Stimulated activated CD4-positive, alpha-beta T cell treated with anti-CD3 and anti-CD28 coated beads, Interleukin-1b, Interleukin-23, amount 100 ng/mL, for 24 hours (primary cell): ENCODE measurements at regions not wholly inside any gene's neighbourhood (a gene's known extent, or its start where the extent isn't known, plus 50 kb on each side); places are given as distances from the start of the nearest gene placed in this dataset.

Experiments used
- DNase-seq, 4 experiments: peaks; one replicate each; pipeline ENCODE4 v3.0.0-alpha.2; 2020; ENCODE audit warnings: low read depth in 4 of 4, low spot score in 1 of 4

- DNase-seq = no peak
These were observed 399.4 kb downstream of the NXPE2 start for GRCh38 chr11:115077740-115078139.

DNA sequence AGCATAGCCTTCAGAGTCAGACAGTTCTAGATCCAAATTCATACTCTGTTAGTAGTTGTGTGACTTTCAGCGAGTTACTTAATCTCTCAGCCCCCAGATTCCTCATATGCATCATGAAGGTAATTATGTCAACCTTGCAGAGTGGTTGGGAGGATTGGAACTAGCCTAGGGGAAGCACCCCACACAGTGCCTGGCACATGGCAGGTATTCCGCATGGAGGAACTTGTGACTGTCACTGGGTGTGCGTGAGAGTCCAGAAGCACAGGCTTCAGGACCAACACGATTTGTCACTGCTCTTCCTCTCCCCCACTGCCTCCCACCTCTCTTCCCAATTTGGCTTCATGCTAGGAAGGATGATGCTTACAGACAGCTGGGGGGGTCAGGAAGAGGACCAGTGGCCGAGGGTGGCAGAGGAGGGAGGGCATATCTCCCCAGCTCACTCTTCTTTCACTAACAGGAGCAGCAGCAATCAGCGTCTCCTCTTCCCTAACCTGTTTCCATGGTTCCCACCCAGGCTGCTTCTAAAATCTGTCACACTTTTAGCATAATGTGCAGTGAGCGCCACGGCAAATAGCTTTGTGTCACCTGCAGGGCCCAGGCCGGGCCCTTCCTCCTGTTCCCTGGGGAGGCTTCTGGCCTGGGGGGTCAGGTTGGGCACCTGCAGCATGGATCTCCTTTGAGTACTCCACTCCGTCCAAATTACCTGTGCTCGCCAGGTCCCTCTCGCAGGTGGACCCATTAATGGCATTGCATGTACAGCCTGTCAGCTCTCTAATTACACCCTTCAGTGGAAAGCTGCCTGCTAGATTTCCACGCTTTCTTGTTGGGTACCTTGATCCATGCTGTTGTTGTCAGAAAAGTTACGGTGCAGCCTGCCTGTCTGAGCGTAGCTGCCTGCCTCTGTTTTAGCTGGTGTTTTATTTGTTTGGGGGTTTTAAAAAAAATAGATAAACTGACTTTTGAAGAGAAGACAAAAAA, 400.4 kb downstream of the NXPE2 start:
- no peak for DNase-seq

DNA sequence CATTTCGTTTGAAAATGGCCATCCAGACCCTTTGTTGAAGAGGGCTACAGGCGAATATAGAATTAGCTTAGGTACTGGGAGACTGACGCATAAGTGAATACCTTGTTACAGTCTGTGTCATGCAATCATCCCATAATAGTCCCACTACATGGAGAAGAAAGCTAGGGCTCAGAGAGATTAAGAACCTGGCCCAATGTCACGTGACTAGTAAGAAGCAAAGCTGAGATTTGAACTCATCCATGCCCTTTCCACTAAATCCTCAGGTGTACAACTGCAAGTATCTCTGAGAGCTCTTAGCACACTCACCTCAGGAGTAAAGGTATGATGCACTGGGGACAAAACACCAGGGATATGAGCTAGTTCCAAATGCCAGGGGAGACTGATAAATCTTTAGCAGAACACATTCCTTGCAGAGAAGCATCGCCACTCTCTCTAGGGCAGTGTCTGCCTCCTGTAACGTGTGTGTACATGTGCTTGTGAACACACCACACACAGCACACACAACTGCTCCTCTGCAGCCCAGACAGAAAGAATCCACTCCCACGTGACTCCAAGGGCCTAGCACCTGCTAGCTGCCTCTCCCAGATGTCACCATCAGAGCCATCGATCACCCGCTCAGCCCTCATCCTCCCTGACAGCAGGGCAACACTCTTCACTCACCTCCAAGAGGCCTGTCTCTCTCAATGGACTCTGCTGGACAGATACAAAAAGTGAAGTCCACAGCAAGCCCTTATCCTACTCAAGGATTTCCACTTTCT, 402.8 kb downstream of the NXPE2 start:
- no peak for DNase-seq

GRCh38 chr11:115081972-115082371, 403.6 kb downstream of the NXPE2 start:
- no peak for DNase-seq

GRCh38 chr11:115083144-115083806, 404.9 kb downstream of the NXPE2 start:
- DNase-seq = no peak

GRCh38 chr11:115084231-115084630, 405.9 kb downstream of the NXPE2 start:
- DNase-seq = no peak

GRCh38 chr11:115085461-115086210, 407.3 kb downstream of the NXPE2 start:
- no peak for DNase-seq

- DNase-seq = no peak
These were observed 409.5 kb downstream of the NXPE2 start for GRCh38 chr11:115087791-115088190.

- DNase-seq = no peak
These were observed 411.7 kb downstream of the CADM1 start for GRCh38 chr11:115092516-115092915.

GRCh38 chr11:115097796-115098408, 406.3 kb downstream of the CADM1 start:
- no peak for DNase-seq

DNA sequence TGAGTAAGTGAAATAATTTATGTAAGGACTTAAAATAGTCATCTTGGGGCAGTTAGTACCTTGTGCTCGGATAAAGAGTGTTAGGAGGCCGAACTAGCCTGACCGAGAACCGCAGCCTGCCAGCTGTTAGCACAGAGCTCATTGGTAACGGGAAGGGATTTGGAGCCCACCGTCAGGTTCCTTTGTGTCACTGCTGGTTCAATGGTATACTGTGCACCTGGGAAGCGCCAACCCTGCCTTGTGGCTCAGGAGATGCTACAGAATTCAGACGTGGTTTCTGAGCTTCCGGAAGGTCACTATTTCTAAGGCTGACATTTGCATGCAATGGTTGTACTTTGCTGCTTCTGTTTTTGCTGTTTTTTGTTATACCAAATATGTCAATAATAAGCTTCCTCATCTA, 403.5 kb downstream of the CADM1 start:
- DNase-seq = no peak

DNA sequence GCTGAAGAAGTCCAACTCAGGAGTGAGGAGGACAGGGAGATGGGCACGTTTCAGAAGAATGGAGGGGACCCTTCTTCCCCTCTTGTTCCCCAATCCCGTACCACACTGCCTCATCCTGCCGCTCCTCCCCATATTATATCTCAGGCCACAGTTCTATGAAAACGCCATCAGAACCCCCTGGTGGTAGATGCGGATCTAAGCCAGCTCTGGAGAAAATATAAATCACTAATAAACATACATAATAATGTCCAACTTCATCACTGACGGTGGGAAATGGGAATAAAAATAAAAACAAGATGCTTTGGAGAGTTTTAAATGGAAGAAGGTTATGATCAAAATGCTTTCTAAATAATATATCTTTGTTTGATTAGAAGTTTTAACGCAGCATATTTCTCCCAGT, 400.3 kb downstream of the CADM1 start:
- no peak for DNase-seq

- DNase-seq = no peak
These were observed 399.3 kb downstream of the CADM1 start for GRCh38 chr11:115104851-115105453.

DNA sequence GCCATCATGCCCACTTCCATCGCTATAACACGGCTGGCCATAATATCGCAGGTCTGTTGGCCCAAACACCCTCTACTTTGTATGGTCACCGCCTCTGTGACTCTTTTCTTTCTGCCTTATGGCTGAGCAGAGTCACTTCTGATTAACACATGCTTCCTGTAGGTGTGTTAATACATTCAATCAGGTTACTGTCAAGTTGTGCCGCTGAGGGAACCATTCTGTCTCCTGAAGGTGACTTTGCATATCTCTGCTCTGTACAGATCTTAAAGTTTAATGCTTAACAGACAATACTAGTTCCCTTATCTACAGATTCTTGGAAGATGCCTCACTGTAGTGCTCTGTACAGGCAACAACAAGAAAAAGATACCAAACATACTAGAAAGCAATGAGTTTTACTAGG, 393.1 kb downstream of the CADM1 start:
- DNase-seq = no peak

GRCh38 chr11:115112754-115113153, 391.5 kb downstream of the CADM1 start:
- DNase-seq = no peak

- DNase-seq = no peak
These were observed 386.2 kb downstream of the CADM1 start for GRCh38 chr11:115117956-115118493.

DNA sequence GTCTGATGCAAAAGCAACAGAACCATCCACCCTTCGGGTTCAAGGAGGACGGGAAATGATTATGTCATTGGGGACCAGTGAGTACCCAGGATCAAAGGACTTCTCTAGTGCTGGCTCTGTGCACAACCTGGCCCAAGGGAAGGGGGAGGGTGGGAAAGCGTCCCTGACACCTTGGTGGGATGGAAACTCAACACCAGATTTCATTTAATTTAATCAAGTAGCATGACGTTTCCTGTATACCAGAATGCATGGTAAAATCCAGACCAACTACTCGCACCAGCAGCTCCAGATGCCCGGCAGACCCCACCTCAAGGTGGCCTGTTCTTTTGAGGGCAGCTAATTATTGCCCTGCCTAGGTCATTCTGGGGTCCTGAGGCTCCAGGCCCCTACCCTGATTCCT, 385.1 kb downstream of the CADM1 start:
- DNase-seq = no peak
